Occipital lobe (tissue), 1 donor: ENCODE measurements at regions not wholly inside any gene's neighbourhood (a gene's known extent, or its start where the extent isn't known, plus 50 kb on each side); places are given as distances from the start of the nearest gene placed in this dataset.
A peak's percentile ranks its signal among the peaks of the same experiment; 100 is the strongest.

Experiments
- DNase-seq: peaks from one replicate; lab custom pipeline; 2025; lab: John Stamatoyannopoulos, UW

DNA sequence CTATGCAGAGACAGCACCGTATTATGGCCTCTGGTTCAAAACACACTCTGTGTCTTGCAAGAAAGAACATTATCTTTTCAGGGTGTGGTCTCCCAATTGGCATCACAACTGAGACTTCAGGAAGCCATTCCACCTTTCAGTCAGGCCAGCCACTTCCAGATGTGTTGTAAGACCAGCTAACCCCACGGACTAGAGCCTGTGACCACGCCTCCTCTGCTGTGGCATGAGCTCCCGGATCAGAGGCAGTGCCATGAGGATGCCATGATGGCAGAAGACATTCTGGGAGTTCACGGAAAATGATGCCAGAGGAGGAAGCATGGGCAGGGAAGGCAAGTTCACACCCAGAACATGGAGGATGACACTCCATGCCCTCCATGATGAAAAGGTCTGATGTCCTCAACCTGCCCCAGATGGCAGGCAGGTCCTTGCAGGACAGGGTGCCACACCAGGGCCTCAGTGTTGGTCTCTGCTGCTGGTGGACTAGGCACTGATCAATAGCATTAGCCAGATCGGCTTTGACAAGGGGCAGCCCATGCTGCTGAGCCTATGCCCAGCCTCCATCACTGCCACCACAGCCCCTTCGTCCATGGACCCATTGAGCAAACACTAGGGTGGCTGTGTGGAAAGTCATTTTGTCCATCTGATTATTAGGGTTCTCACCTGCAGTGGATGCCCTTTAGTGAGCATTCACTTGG is 341.6 kb downstream of the MATN1 start:
- no peak for DNase-seq

DNA sequence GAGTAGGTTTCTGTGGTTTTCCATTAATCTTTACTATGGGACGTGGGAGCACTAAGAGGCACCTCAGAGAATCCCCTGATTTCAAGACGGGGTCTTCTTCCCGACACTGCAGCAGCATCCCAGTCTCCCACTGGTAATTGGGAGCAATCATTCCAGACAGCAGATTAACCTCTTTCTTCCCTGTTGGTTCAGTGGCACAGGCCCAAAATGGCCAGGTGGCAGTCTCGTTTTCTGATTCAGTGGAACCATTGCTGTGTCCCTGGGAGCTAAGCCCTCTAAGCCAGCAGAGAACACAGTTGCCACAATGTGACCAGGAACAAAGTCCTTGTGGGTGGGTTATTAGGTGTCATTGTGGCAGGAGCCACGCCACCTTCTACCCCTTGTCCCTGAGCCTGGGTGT is 342.1 kb downstream of the MATN1 start:
- no peak for DNase-seq

DNA sequence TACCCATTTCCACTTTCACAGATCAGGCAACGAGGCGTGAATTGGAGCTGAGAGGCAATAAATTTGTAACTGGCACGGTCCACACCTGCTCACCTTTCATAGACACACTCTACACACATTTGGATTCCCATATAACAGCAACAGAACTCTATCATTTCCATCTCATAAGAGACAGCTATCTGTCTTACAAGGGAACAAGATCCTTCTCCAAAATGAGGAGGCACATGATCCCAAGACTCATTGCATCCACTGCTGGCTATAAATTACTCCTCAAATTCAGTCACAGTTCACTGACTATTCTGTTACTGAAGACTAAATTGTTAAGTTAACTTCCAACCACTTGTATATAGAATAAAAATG is 342.8 kb downstream of the MATN1 start:
- DNase-seq: no peak

DNA sequence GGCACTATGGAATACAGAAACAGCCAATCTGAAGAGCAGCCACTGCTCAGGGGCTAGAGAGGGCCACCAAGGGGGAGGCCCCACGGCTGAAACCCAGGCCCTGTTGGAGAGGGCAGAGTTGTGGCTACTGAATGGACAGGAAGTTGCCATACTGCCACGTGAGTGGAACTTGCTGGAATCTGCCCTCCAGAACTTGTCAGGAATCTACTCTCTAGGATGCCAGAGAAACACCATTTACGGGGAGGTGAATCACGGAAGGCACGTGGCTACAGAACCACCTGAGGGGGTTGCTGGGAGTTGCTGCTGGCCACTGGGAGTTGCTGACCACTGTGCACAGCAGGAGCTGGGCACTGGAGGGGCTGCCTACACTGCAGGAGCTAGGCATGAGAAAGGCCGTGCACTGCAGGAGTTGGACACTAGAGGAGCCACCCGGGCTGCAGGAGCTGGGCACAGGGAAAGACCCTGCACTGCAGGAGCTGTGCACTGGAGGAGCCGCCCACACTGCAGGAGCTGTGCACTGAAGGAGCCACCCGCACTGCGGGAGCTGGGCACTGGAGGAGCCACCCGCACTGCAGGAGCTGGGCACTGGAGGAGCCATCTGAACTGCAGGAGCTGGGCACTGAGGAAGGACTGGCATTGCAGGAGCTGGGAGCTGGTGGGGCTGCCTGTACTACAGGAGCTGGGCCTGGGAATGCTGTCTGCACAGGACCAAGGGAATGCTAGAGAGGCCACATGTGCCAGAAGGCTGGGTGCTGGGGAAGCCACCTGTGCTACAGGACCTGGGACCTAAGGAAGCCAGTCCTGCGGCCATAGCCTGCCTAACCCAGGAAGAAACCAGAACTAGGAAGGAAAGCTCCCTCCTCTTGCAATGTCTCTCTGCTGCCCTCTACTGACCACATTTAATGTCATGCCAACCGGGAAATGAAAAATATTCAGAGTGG is 343.4 kb downstream of the MATN1 start:
- peak; percentile 25 for DNase-seq

DNA sequence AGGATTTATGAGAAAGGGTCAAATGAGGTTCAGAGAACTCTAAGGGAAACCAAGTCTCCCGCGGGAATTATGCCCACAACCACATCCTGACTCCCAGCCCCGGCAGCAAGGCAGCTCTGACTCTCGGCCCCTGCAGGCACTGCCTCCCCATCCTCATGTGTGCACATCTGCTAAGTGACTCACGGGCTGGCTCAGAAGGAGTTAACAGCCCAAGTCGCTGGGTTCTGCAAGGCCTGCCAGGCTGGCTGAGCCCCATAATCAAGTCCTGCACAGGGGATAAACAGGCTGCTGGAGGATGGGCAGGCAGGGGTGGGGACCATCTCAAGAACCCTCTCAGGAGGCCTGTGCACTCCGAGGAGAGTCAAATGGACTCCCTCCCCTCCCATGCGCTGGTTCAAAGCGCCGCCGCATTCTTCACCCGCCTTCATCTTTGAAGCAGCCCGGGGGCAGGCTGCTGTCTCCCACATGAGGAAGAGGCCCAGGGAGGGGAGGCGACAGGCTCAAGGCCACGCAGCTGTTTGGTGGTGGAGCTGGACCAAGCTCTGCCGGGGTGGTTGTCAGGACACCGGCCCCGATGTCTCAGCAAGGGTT is 344.3 kb downstream of the MATN1 start:
- DNase-seq: no peak

- DNase-seq: no peak
These were observed 345.3 kb downstream of the MATN1 start for GRCh38 chr1:30378003-30378596.

- DNase-seq: no peak
These were observed 346.0 kb downstream of the MATN1 start for GRCh38 chr1:30377230-30378002.

DNA sequence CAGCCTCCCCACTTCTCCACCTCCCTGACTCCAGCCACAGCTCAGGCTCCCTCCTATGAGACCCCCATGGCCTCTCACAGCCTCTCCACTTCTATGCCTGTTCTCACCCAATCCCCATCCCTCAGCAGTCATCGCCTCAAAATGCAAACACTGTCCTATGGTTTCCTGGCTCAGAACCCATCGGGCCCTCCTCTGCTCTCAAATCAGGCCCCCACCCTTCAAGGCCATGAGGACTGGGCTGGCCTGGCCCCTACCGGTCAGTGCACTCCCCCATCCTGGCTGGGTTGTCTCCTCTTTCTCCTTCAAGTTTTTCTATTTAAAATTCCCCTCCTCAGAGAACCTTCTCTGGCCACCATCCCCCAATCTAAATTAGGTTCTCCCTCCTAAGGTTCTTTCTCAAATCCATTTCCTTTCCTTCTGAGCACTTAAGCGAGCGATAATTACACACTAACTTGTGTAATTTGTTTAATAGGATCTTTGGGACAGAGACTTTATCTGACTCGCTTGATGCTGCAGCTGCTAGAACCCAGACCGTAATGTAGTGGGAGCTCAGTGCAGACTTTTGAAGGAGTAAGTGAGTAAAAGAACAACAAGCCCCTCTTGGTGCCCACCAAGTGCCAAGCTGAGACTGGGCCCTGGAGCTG is 347.2 kb downstream of the MATN1 start:
- no peak for DNase-seq

GRCh38 chr1:30375156-30375555 is 348.2 kb downstream of the MATN1 start:
- no peak for DNase-seq

DNA sequence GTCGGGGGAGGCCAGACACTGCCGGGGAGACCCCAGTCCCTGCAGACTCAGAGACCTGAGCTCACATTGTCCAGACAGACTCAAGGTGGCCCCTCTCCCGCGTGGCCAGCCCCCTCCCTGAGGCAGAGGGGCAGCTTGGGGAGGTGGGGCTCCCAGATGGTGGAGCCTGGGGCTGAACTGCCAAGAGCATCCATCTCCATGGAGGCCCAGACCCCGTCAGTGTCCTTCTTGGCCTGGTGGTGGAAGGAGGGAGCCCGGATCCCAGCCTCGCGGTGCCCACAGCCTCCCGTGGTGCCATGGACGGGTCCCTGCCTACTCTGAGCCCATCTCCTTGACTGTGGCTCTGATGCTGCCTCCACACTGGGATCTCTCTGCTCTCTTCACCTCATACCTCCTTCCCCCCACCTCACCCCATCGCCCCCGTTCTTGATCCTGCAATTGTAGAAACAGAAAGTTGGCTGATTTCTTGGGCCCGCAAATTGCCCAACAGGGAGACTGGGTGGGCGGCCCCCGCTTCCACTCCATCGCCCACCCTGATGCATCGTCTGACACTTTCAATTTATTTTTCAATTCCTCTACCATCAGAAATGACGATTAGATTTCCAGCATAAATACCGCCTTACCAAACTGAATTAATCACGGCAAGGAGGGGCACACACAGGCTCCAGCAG is 348.9 kb downstream of the MATN1 start:
- DNase-seq: no peak

GRCh38 chr1:30373471-30374399 is 349.6 kb downstream of the MATN1 start:
- no peak for DNase-seq

DNA sequence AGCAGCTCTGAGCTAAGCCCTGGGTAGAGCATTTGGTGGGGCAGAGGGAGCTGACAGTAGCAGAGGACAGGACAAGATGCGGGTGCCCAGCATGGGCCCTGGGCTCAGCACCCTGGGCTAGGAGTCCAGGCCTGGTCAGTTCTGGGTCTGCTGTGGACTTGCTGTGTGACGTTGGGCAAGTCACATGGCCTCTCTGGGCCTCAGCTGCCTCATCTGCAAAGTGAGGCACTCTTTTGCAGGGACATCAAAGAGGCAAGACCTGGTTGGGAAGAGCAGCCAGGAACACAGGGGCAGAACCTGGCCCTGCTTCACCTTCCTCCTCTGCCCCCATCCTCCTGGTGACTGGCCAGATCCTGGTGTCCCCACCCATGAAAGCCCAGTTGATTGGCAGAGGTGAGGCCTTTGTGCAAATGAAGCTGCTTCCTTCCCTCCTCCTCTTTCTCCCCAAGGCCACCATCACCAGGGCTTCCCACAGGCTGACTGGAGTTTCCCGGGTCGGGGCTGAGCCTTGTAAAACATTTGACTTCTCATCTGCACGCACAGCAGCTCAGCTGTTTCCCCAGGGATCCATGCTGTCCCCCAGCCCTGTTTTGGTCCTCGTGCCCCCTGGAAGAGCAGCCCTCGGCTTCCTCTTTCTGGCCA is 350.5 kb downstream of the MATN1 start:
- no peak for DNase-seq

DNA sequence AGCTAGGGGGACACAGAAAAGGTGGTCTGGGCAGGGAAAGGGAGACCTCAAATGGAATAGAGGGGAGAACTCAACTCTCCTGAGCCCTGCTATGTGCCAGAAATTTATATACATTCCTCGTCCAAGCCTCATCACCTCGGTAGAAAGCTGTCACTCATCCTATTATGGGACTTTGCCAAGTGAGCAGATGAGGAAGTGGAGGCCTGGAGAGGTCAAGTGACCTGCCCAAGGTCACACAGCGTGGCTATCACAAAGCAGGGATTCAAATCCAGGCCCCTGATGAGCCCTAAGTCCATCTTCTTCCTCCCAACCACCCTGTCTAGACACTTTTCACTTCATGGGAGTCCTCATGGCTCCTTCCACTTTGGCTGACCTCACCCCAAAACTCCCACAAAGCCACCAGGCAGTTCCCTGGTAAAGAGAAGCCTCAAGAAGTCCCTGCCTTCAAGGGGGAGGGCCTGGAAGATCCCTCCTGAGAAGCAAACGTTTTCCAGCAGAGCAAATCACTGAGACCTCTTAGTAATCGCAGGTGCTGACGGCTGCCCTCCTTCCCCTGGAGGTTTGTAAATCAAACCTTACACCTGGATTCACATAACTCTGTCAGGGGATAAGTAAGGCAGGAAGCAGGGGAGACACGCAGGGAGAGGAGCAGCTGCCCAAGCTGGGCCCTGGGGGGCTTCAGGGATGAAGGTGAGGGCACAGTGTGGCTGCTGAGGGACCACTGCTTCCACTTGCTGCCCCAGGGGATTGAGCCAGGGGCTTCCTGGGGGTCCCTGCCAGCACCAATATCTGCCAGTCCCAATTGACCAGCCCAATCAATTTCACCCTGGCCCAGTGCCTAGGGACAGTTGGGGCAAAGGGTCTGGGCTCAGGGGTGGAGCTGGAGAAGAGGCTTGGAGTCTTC is 351.2 kb downstream of the MATN1 start:
- no peak for DNase-seq

GRCh38 chr1:30371179-30371788 is 352.1 kb downstream of the MATN1 start:
- DNase-seq: no peak

DNA sequence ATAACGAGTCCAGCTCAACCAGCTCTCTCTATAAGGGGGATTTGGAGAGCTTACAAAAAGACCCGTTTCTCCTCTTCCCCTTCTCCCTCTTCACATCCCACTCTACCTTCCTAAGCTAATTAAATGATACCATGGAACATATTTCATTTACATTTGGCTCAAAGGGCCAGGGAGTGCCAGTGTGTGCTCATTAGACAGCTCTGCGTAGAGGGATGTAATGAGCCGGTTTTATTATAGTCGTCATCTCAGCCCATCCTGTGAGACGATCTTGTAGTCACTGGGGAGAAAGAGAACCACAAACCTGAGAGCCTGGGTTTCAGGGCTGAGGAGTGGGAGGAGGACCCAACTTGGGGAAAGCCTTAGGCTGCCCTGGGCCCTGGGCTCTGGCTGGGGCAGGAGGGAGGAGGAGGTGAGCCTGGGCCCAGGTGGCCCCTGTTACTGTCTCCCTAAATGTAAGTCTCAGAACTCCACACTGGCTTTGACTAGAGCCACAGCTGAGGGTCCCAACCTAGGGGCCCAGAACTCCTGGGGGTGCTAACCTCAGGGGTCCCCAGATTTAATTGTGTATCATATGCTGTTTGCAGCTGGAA is 354.6 kb downstream of the MATN1 start:
- DNase-seq: no peak

DNA sequence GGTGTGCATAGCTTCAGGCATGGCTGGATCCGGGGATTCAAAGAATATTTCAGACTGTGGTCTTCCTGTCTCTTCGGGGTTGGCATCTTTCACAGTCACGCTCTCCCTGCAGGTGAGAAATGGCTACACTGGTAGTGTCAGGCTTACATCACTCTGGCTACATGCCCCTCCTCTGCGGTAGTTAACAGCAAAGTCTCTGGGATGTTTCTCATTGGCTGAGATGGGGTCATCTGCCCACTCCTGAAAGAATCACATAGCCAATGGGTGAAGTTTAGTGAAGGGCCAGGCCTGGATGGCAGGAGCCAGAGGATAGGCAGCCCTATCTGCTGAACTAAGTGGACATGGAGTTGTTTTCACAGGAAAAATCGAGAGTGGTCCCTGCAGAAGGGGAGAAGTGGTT is 356.5 kb downstream of the MATN1 start:
- DNase-seq: no peak

DNA sequence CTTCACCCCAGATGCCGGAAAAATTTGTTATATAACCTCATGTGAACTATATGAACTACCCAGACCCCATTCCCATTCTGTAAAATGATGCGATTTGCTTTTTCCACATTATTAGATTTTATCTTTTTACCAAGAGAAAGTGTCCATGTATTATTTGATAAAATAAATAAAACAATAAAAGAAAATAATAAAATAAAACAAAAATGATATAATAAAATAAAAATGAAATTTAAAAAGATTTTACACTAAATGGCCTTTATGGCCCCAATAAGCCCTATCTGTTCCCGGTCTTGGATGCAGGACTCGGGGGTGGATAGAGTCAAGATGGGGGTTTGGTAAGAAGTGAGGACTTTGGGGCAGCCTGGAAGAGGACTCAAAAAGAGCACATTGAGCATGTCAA is 357.2 kb downstream of the MATN1 start:
- DNase-seq: no peak
